NCI-H1105 treated with DMSO at 0.1 percent for 48 hours (cell line): ENCODE measurements at regions not wholly inside any gene's neighbourhood (a gene's known extent, or its start where the extent isn't known, plus 50 kb on each side); places are given as distances from the start of the nearest gene placed in this dataset.

Experiments used
- DNase-seq: peaks from one replicate; lab custom pipeline; 2025; lab: John Stamatoyannopoulos, UW

- DNase-seq, result no peak
Observed at GRCh38 chr4:185925910-185926360, 113.9 kb upstream of the SORBS2 start.

GRCh38 chr4:185931375-185931774, 119.4 kb upstream of the SORBS2 start:
- DNase-seq, result no peak

GRCh38 chr4:185931986-185932385, 120.0 kb upstream of the SORBS2 start:
- DNase-seq, result no peak

GRCh38 chr4:185932491-185932890, 120.5 kb upstream of the SORBS2 start:
- no peak for DNase-seq

- DNase-seq, result no peak
Observed at GRCh38 chr4:185933078-185933581, 121.1 kb upstream of the SORBS2 start.

GRCh38 chr4:185936650-185937376, 124.8 kb upstream of the SORBS2 start:
- DNase-seq, result no peak

- DNase-seq, result no peak
Observed at GRCh38 chr4:185938654-185939053, 126.7 kb upstream of the SORBS2 start.

GRCh38 chr4:185941461-185941860, 127.5 kb upstream of the TLR3 start:
- DNase-seq, result no peak

- no peak for DNase-seq
Observed at GRCh38 chr4:185945252-185945651, 123.7 kb upstream of the TLR3 start.

- no peak for DNase-seq
Observed at GRCh38 chr4:185945906-185946305, 123.0 kb upstream of the TLR3 start.

- DNase-seq, result no peak
Observed at GRCh38 chr4:185950891-185951290, 118.1 kb upstream of the TLR3 start.

GRCh38 chr4:185955151-185955770, 113.7 kb upstream of the TLR3 start:
- no peak for DNase-seq

- DNase-seq, result no peak
Observed at GRCh38 chr4:185955826-185956543, 113.0 kb upstream of the TLR3 start.

GRCh38 chr4:185956544-185956940, 112.4 kb upstream of the TLR3 start:
- no peak for DNase-seq

GRCh38 chr4:185958094-185958747, 110.7 kb upstream of the TLR3 start:
- DNase-seq, result no peak

- DNase-seq, result no peak
Observed at GRCh38 chr4:185965426-185966384, 103.3 kb upstream of the TLR3 start.

- DNase-seq, result no peak
Observed at GRCh38 chr4:185966549-185966948, 102.4 kb upstream of the TLR3 start.

GRCh38 chr4:185966997-185967775, 101.8 kb upstream of the TLR3 start:
- DNase-seq, result no peak

- DNase-seq, result no peak
Observed at GRCh38 chr4:185969657-185970056, 99.3 kb upstream of the TLR3 start.

- DNase-seq, result no peak
Observed at GRCh38 chr4:185987961-185988627, 80.9 kb upstream of the TLR3 start.
